PC-3 (cell line): ENCODE measurements at regions not wholly inside any gene's neighbourhood (a gene's known extent, or its start where the extent isn't known, plus 50 kb on each side); places are given as distances from the start of the nearest gene placed in this dataset.

Experiments used
- ATAC-seq: fragments of 200-7000 bp; cut with Tn5 transposase; 2 replicates; pipeline ENCODE4 v1.9.1; 2020; ENCODE audit warnings: mild to moderate bottlenecking, moderate library complexity
- BruUV-seq: library from RNA; stranded (reverse); fragments of 400-500 nt; replicated peaks from 2 replicates; lab custom pipeline; 2021; lab: Mats Ljungman, UMichigan
- CTCF ChIA-PET: fragments of 300-600 bp; sonication (Branson Sonifier 250); formaldehyde crosslinking; loops from one replicate; lab custom pipeline; 2022; ENCODE audit warnings: antibody characterized with exemption; lab: Charles Lee
- POLR2A ChIA-PET: fragments of 300-600 bp; sonication (Branson Sonifier 250); formaldehyde crosslinking; loops from one replicate; lab custom pipeline; 2022; ENCODE audit warnings: antibody characterized with exemption; ENCODE audit not compliant: unreplicated experiment; lab: Charles Lee
- DNase-seq: peaks from one replicate; pipeline ENCODE4 v3.0.0-alpha.2; 2015
- H2AFZ ChIP-seq: fragments of 300-600 bp; sonication (generic); 2 replicates; pipeline ENCODE4 v1.6.0; 2016; ENCODE audit warnings: antibody characterized with exemption, low read length
- H3F3A ChIP-seq: fragments of 300-600 bp; sonication (generic); one replicate; pipeline ENCODE4 v1.6.0; 2017; ENCODE audit warnings: antibody characterized with exemption, low read length, control low read depth, mild to moderate bottlenecking; ENCODE audit not compliant: unreplicated experiment
- H3K27ac ChIP-seq: fragments of 300-600 bp; sonication (generic); 2 replicates; pipeline ENCODE4 v1.5.1; 2016; ENCODE audit warnings: mild to moderate bottlenecking, low read length
- H3K27me3 ChIP-seq: fragments of 300-600 bp; sonication (generic); 2 replicates; pipeline ENCODE4 v1.6.1; 2016; ENCODE audit warnings: low read length, mixed read lengths
- H3K36me3 ChIP-seq: fragments of 300-600 bp; sonication (generic); 2 replicates; pipeline ENCODE4 v1.6.1; 2016; ENCODE audit warnings: low read depth, mixed run types, low read length, mixed read lengths
- H3K4me1 ChIP-seq: fragments of 300-600 bp; sonication (generic); 2 replicates; pipeline ENCODE4 v1.5.1; 2016; ENCODE audit warnings: low read length; ENCODE audit not compliant: insufficient read depth
- H3K4me2 ChIP-seq: fragments of 300-600 bp; sonication (generic); 2 replicates; pipeline ENCODE4 v1.6.0; 2016; ENCODE audit warnings: low read length
- H3K4me3 ChIP-seq: fragments of 300-600 bp; sonication (generic); 2 replicates; pipeline ENCODE4 v1.5.1; 2016; ENCODE audit warnings: mild to moderate bottlenecking, low read length, mixed read lengths
- H3K79me2 ChIP-seq: fragments of 300-600 bp; sonication (generic); 2 replicates; pipeline ENCODE4 v1.6.1; 2017; ENCODE audit warnings: low read length, mixed read lengths
- H3K9ac ChIP-seq: fragments of 300-600 bp; sonication (generic); 2 replicates; pipeline ENCODE4 v1.6.0; 2016; ENCODE audit warnings: mild to moderate bottlenecking, low read length
- H3K9me2 ChIP-seq: fragments of 300-600 bp; sonication (generic); replicated peaks from 2 replicates; pipeline ENCODE4 v1.6.1; 2016; ENCODE audit warnings: mixed run types, low read length, mixed read lengths
- H3K9me3 ChIP-seq: fragments of 300-600 bp; sonication (generic); 2 replicates; pipeline ENCODE4 v1.6.1; 2016; ENCODE audit warnings: low read length, mixed read lengths
- H4K20me1 ChIP-seq: fragments of 300-600 bp; sonication (generic); 2 replicates; pipeline ENCODE4 v1.6.1; 2016; ENCODE audit warnings: low read length, mixed read lengths
- EZH2 ChIP-seq: fragments of 300-600 bp; sonication (generic); IDR thresholded peaks from one replicate; pipeline ENCODE4 v1.6.1; 2017; ENCODE audit warnings: antibody characterized with exemption, mild to moderate bottlenecking, low read length; ENCODE audit not compliant: unreplicated experiment
- EZH2phosphoT487 ChIP-seq: fragments of 300-600 bp; sonication (generic); IDR thresholded peaks from 2 replicates; pipeline ENCODE4 v1.6.1; 2018; ENCODE audit warnings: mild to moderate bottlenecking, antibody characterized with exemption, low read length, borderline replicate concordance
- intact Hi-C: fragments of 100-400 bp; cut with micrococcal nuclease; formaldehyde crosslinking; loops from 2 replicates; pipeline ENCODE4 v1.9.0; 2023
- TF ChIP-seq, protein P1 (sequence below): fragments of 300-600 bp; sonication (generic); conservative IDR thresholded peaks from 2 replicates; pipeline ENCODE4 v1.5.1; 2017; ENCODE audit warnings: antibody characterized with exemption, low read depth, mild to moderate bottlenecking, low read length

GRCh38 chr6:170052991-170053821 lies 237.7 kb downstream of the DLL1 start:
- Histone ChIP-seq H3K27me3 (no peaks in the 10 kb centered on the region), H2AFZ (no peak overlapping the region), H3K9me3 (no peaks in the 10 kb centered on the region), H4K20me1 (no peaks in the 10 kb centered on the region), H3K4me2 (no peak overlapping the region), H3K36me3 (no peaks in the 10 kb centered on the region), H3F3A (no peaks in the 10 kb centered on the region), H3K9ac (no peak overlapping the region), H3K9me2 (no peaks in the 10 kb centered on the region), H3K79me2 (no peaks in the 10 kb centered on the region), H3K4me1 (peaks cover 9% of the 10 kb centered on the region; the same call in 1 of the 2 replicates), H3K27ac (no peak overlapping the region), H3K4me3 (no peak overlapping the region)
- ATAC-seq (no peak), DNase-seq (no peak)
- intact Hi-C loops: no loop called here
- POLR2A ChIA-PET: no interaction called here
- CTCF ChIA-PET: no interaction called here
- TF ChIP-seq, protein P1, sequence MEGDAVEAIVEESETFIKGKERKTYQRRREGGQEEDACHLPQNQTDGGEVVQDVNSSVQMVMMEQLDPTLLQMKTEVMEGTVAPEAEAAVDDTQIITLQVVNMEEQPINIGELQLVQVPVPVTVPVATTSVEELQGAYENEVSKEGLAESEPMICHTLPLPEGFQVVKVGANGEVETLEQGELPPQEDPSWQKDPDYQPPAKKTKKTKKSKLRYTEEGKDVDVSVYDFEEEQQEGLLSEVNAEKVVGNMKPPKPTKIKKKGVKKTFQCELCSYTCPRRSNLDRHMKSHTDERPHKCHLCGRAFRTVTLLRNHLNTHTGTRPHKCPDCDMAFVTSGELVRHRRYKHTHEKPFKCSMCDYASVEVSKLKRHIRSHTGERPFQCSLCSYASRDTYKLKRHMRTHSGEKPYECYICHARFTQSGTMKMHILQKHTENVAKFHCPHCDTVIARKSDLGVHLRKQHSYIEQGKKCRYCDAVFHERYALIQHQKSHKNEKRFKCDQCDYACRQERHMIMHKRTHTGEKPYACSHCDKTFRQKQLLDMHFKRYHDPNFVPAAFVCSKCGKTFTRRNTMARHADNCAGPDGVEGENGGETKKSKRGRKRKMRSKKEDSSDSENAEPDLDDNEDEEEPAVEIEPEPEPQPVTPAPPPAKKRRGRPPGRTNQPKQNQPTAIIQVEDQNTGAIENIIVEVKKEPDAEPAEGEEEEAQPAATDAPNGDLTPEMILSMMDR: no peak
- TF ChIP-seq EZH2: no peak
- TF ChIP-seq EZH2phosphoT487: no peak
- BruUV-seq: no TSS peak

GRCh38 chr6:170051229-170052172 lies 239.4 kb downstream of the DLL1 start:
- TF ChIP-seq, protein P1: no peak
- TF ChIP-seq EZH2phosphoT487: no peak
- no peak overlapping the region for H3K9ac ChIP-seq
- ATAC-seq (no peak), DNase-seq (no peak)
- no peaks in the 10 kb centered on the region for H3K9me3 ChIP-seq
- H3K9me2 ChIP-seq: no peaks in the 10 kb centered on the region
- no peak overlapping the region for H3K4me2 ChIP-seq
- H2AFZ ChIP-seq: no peak overlapping the region
- no peak overlapping the region for H3K4me3 ChIP-seq
- CTCF ChIA-PET: no interaction called here
- peaks cover 9% of the 10 kb centered on the region; the same call in 1 of the 2 replicates for H3K4me1 ChIP-seq
- H3F3A ChIP-seq: no peaks in the 10 kb centered on the region
- POLR2A ChIA-PET: no interaction called here
- H3K79me2 ChIP-seq: no peaks in the 10 kb centered on the region
- no peaks in the 10 kb centered on the region for H3K36me3 ChIP-seq
- no peaks in the 10 kb centered on the region for H4K20me1 ChIP-seq
- intact Hi-C loops: no loop called here
- BruUV-seq: no TSS peak
- H3K27ac ChIP-seq: no peak overlapping the region
- no peaks in the 10 kb centered on the region for H3K27me3 ChIP-seq
